ENCODE measurements at regions not wholly inside any gene's neighbourhood (a gene's known extent, or its start where the extent isn't known, plus 50 kb on each side); places are given as distances from the start of the nearest gene placed in this dataset.

DNA sequence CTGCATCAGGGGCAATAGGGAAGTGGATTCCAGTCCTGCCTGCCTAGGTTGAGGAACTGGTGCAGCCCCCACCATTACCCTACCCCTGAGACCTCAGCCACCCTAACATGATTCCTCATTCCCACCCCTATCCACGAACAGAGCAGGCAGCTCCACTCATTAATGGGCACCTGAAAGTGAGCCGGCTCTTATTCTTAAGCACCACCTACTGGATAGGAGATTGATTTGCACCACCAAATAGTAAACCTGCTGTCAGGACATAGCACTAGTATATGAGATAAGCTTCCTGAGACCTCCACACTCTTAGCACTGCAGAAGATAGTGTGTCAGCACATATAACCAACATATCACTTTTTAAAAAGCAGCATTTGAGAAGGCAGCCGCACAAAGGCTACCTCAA lies 573.2 kb downstream of the SOX5 start:
- TF ChIP-seq, protein P1, sequence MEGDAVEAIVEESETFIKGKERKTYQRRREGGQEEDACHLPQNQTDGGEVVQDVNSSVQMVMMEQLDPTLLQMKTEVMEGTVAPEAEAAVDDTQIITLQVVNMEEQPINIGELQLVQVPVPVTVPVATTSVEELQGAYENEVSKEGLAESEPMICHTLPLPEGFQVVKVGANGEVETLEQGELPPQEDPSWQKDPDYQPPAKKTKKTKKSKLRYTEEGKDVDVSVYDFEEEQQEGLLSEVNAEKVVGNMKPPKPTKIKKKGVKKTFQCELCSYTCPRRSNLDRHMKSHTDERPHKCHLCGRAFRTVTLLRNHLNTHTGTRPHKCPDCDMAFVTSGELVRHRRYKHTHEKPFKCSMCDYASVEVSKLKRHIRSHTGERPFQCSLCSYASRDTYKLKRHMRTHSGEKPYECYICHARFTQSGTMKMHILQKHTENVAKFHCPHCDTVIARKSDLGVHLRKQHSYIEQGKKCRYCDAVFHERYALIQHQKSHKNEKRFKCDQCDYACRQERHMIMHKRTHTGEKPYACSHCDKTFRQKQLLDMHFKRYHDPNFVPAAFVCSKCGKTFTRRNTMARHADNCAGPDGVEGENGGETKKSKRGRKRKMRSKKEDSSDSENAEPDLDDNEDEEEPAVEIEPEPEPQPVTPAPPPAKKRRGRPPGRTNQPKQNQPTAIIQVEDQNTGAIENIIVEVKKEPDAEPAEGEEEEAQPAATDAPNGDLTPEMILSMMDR (IDR thresholded peaks at IDR 0.05): no peak
- no peak for TF ChIP-seq POLR2A (IDR thresholded peaks at IDR 0.05)
